ENCODE measurements at regions not wholly inside any gene's neighbourhood (a gene's known extent, or its start where the extent isn't known, plus 50 kb on each side); places are given as distances from the start of the nearest gene placed in this dataset.

DNA sequence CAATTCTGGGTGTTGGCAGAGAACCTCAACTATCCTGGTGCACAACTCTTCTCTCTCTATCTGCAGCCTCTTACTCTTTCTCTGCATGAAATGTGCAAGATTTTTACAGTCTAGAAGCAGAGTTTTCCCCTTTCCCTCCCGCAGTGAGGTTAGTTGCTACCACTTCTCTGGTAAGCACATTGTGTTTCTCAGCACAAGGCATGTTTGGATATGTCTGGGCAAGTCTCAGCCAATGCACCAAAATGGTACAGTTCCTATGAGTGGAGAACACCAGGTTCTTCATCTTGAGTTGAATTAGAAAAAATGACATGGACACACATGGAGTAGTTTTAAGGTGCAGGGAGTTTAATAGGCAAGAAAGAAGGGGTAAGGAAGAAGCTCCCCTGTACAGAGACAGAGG lies 187.0 kb downstream of the CCNG2 start:
- in situ Hi-C loops (cut with HindIII; ENCODE audit: extremely low pct_ligation_motif_present, low pct_unique_long_range_greater_than_20kb), result no loop called here
- FAIRE-seq, result no peak

GRCh38 chr4:77344784-77345183 lies 187.8 kb downstream of the CCNG2 start:
- ATAC-seq (no peak), DNase-seq (ENCODE audit: low spot score) (no peak), FAIRE-seq (no peak)
- H3K36me3 ChIP-seq (replicated peaks in 1 of 2; ENCODE audit: control insufficient read depth in 1 of 2, insufficient read depth in 2 of 2, low read length in 2 of 2), result no peaks in the 10 kb centered on the region
- H3K27me3 ChIP-seq (ENCODE audit: control insufficient read depth in 1 of 2, insufficient read depth in 2 of 2, low read length in 2 of 2), result no peaks in the 10 kb centered on the region
- in situ Hi-C loops (cut with HindIII; ENCODE audit: extremely low pct_ligation_motif_present, low pct_unique_long_range_greater_than_20kb), result no loop called here
- H3K79me2 ChIP-seq (ENCODE audit: insufficient read depth, low read length), result no peaks in the 10 kb centered on the region
- TF ChIP-seq, protein P1, sequence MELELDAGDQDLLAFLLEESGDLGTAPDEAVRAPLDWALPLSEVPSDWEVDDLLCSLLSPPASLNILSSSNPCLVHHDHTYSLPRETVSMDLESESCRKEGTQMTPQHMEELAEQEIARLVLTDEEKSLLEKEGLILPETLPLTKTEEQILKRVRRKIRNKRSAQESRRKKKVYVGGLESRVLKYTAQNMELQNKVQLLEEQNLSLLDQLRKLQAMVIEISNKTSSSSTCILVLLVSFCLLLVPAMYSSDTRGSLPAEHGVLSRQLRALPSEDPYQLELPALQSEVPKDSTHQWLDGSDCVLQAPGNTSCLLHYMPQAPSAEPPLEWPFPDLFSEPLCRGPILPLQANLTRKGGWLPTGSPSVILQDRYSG (CRISPR knock-in tag; IDR thresholded peaks at IDR 0.05), result no peak
- no peak for TF ChIP-seq DR1 (CRISPR knock-in tag; IDR thresholded peaks at IDR 0.05)
- no peak for TF ChIP-seq GPBP1L1 (CRISPR knock-in tag; IDR thresholded peaks at IDR 0.05)
- TF ChIP-seq GMEB1 (CRISPR knock-in tag; IDR thresholded peaks at IDR 0.05; ENCODE audit: borderline replicate concordance), result no peak
- no peak for TF ChIP-seq GATAD1 (CRISPR knock-in tag; IDR thresholded peaks at IDR 0.05)
- no peak for TF ChIP-seq ZNF232 (CRISPR knock-in tag; IDR thresholded peaks at IDR 0.05; ENCODE audit: borderline replicate concordance)
- no peak for TF ChIP-seq ZNF44 (CRISPR knock-in tag; IDR thresholded peaks at IDR 0.05)
- TF ChIP-seq ZSCAN20 (CRISPR knock-in tag; IDR thresholded peaks at IDR 0.05; ENCODE audit: borderline replicate concordance), result no peak
- ChIA-PET POLR2A (no interaction called here), CTCF (ENCODE audit: low intra/inter-chr PET ratio, low total read pairs) (no interaction called here)
- H3K27ac ChIP-seq (ENCODE audit: extremely low read length, insufficient read depth, low read length), result no peak overlapping the region
- intact Hi-C loops (cut with micrococcal nuclease; ENCODE audit: unreplicated experiment), result no loop called here
- H3K4me1 ChIP-seq (ENCODE audit: insufficient read depth, low read length), result peaks cover 16% of the 10 kb centered on the region
- WGBS (ENCODE audit: low lambda C conversion rate), result 0% methylated on average over 1 of the region's 1 CpG
- no peak overlapping the region for H2AFZ ChIP-seq (ENCODE audit: low read length)
- H3K4me2 ChIP-seq (ENCODE audit: low read depth, low read length), result no peak overlapping the region
- no peak overlapping the region for H3K9ac ChIP-seq (ENCODE audit: insufficient read depth, low read depth, low read length)
- BruUV-seq (replicated peaks), result no TSS peak
- no peaks in the 10 kb centered on the region for H4K20me1 ChIP-seq (ENCODE audit: insufficient read depth, low read length)
- H3K9me3 ChIP-seq (ENCODE audit: low read length), result peaks cover 33% of the 10 kb centered on the region
- H3K4me3 ChIP-seq (replicated peaks in 1 of 3; ENCODE audit: insufficient read depth in 1 of 3, low read depth in 2 of 3, low read length in 3 of 3), result no peak overlapping the region

More for the DNA sequence above, 187.0 kb downstream of the CCNG2 start:
- no peak overlapping the region for H3K27ac ChIP-seq (ENCODE audit: extremely low read length, insufficient read depth, low read length)
- peaks cover 33% of the 10 kb centered on the region for H3K9me3 ChIP-seq (ENCODE audit: low read length)
- no peaks in the 10 kb centered on the region for H3K27me3 ChIP-seq (ENCODE audit: control insufficient read depth in 1 of 2, insufficient read depth in 2 of 2, low read length in 2 of 2)
- ChIA-PET CTCF (ENCODE audit: low intra/inter-chr PET ratio, low total read pairs) (no interaction called here), POLR2A (no interaction called here)
- no TSS peak for BruUV-seq (replicated peaks)
- H3K36me3 ChIP-seq (replicated peaks in 1 of 2; ENCODE audit: control insufficient read depth in 1 of 2, insufficient read depth in 2 of 2, low read length in 2 of 2), result no peaks in the 10 kb centered on the region
- no peaks in the 10 kb centered on the region for H4K20me1 ChIP-seq (ENCODE audit: insufficient read depth, low read length)
- ATAC-seq (no peak), DNase-seq (ENCODE audit: low spot score) (no peak)
- peaks cover 16% of the 10 kb centered on the region for H3K4me1 ChIP-seq (ENCODE audit: insufficient read depth, low read length)
- H3K79me2 ChIP-seq (ENCODE audit: insufficient read depth, low read length), result no peaks in the 10 kb centered on the region
- H3K9ac ChIP-seq (ENCODE audit: insufficient read depth, low read depth, low read length), result no peak overlapping the region
- no peak overlapping the region for H3K4me2 ChIP-seq (ENCODE audit: low read depth, low read length)
- TF ChIP-seq RELA (CRISPR knock-in tag; IDR thresholded peaks at IDR 0.05) (no peak), SRSF4 (IDR thresholded peaks at IDR 0.05; ENCODE audit: low read depth, low read length, poor library complexity, severe bottlenecking) (no peak)
- intact Hi-C loops (cut with micrococcal nuclease; ENCODE audit: unreplicated experiment), result no loop called here
- H3K4me3 ChIP-seq (replicated peaks in 1 of 3; ENCODE audit: insufficient read depth in 1 of 3, low read depth in 2 of 3, low read length in 3 of 3), result no peak overlapping the region
- no peak overlapping the region for H2AFZ ChIP-seq (ENCODE audit: low read length)
- 0% methylated on average over 1 of the region's 1 CpG for WGBS (ENCODE audit: low lambda C conversion rate)

Measured in HepG2 (cell line).